ENCODE measurements at regions not wholly inside any gene's neighbourhood (a gene's known extent, or its start where the extent isn't known, plus 50 kb on each side); places are given as distances from the start of the nearest gene placed in this dataset.

- TF ChIP-seq POLR2AphosphoS5 (IDR thresholded peaks at IDR 0.05; ENCODE audit: low read depth) (no peak), GABPA (IDR thresholded peaks at IDR 0.05; ENCODE audit: low read depth) (no peak)
- TF ChIP-seq, protein P1, sequence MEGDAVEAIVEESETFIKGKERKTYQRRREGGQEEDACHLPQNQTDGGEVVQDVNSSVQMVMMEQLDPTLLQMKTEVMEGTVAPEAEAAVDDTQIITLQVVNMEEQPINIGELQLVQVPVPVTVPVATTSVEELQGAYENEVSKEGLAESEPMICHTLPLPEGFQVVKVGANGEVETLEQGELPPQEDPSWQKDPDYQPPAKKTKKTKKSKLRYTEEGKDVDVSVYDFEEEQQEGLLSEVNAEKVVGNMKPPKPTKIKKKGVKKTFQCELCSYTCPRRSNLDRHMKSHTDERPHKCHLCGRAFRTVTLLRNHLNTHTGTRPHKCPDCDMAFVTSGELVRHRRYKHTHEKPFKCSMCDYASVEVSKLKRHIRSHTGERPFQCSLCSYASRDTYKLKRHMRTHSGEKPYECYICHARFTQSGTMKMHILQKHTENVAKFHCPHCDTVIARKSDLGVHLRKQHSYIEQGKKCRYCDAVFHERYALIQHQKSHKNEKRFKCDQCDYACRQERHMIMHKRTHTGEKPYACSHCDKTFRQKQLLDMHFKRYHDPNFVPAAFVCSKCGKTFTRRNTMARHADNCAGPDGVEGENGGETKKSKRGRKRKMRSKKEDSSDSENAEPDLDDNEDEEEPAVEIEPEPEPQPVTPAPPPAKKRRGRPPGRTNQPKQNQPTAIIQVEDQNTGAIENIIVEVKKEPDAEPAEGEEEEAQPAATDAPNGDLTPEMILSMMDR (IDR thresholded peaks at IDR 0.05; ENCODE audit: insufficient read depth, low read length), result no peak
Observed at GRCh38 chr5:6950250-6950649, 237.0 kb downstream of the TENT4A start.
